ENCODE measurements at regions not wholly inside any gene's neighbourhood (a gene's known extent, or its start where the extent isn't known, plus 50 kb on each side); places are given as distances from the start of the nearest gene placed in this dataset.
A peak's percentile ranks its signal among the peaks of the same experiment; 100 is the strongest.

DNA sequence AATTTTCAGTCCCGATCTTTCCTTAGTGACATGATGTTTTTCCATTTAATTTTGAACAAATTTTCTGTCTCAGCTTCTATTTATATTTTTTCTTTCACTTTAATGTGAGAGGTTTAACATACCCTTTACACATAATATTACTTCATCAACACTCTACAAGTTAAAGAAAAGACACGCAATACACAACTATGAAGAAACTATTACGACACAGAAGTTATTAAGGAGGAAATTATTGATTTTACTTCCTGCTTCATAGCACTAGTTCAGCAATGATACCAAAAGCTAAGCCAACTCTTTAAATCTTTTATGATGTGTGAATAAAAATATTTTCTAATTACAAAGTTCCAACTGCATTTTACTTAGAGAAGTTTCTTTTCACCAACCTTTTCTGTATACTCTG lies 432.3 kb upstream of the DAB2 start:
- H3K4me1 ChIP-seq (ENCODE audit: low read depth): no peaks in the 10 kb centered on the region
- intact Hi-C loops (cut with DNase I, micrococcal nuclease): no loop called here
- no peaks in the 10 kb centered on the region for H3K9me3 ChIP-seq
- no peaks in the 10 kb centered on the region for H3K36me3 ChIP-seq (ENCODE audit: low read depth)
- DNase-seq: no peak
- no peak overlapping the region for H3K4me3 ChIP-seq
- ATAC-seq: no peak
- TF ChIP-seq, protein P1, sequence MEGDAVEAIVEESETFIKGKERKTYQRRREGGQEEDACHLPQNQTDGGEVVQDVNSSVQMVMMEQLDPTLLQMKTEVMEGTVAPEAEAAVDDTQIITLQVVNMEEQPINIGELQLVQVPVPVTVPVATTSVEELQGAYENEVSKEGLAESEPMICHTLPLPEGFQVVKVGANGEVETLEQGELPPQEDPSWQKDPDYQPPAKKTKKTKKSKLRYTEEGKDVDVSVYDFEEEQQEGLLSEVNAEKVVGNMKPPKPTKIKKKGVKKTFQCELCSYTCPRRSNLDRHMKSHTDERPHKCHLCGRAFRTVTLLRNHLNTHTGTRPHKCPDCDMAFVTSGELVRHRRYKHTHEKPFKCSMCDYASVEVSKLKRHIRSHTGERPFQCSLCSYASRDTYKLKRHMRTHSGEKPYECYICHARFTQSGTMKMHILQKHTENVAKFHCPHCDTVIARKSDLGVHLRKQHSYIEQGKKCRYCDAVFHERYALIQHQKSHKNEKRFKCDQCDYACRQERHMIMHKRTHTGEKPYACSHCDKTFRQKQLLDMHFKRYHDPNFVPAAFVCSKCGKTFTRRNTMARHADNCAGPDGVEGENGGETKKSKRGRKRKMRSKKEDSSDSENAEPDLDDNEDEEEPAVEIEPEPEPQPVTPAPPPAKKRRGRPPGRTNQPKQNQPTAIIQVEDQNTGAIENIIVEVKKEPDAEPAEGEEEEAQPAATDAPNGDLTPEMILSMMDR (IDR thresholded peaks at IDR 0.05): no peak

DNA sequence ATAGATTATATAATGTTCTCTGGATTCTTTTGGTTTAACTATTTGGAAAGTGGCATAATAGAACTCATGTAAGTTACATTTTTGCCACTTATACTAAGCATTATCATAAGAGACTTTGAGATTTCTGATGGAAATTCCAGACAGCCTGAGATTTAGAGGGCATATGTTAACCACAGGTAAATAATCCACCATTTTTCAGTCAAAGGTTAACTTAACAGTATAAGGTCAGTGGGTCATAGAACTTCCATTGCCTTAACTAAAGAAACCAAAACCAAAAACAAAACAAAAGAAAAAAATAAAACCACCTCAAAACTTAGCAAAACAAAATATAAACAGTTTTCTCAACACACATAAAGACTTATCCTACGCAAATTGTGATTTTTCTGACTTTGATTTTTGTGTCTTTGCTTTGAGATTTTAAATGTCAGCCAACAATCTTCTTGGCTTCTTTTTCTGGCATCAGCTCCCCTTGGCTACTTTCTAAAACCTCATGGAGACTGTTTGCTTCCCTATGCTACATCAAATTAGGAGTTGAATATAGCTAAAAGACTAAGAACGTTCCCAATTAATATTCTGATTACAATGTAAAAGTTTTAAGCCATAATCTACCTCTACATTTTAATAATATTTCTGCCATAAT lies 430.1 kb upstream of the DAB2 start:
- no peak for DNase-seq
- TF ChIP-seq, protein P1 (IDR thresholded peaks at IDR 0.05): no peak
- Histone ChIP-seq H3K4me1 (ENCODE audit: low read depth) (no peaks in the 10 kb centered on the region), H3K36me3 (ENCODE audit: low read depth) (no peaks in the 10 kb centered on the region), H3K4me3 (no peak overlapping the region), H3K9me3 (no peaks in the 10 kb centered on the region)
- no peak for ATAC-seq
- intact Hi-C loops (cut with DNase I, micrococcal nuclease): no loop called here

DNA sequence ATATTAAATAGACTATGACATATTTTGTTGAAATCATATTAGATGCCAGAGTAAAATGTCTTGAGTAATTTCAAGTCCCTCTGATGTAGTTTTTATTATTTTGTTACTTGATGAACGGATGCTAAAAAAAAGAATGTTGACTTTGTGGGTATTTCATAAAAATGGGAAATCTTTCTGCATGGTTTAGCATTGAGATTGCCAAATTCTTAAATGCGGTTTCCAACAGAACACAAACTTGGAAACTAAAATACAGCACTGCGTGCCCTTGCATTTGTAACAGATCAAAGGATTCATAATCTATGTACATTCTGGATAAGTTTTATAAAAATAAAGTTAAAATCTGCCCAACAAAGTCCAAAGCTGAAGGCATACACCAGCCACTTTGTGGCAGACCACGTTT lies 425.5 kb upstream of the DAB2 start:
- Histone ChIP-seq H3K4me1 (ENCODE audit: low read depth) (no peaks in the 10 kb centered on the region), H3K4me3 (no peak overlapping the region), H3K36me3 (ENCODE audit: low read depth) (no peaks in the 10 kb centered on the region), H3K9me3 (no peaks in the 10 kb centered on the region)
- DNase-seq (no peak), ATAC-seq (no peak)
- TF ChIP-seq, protein P1 (IDR thresholded peaks at IDR 0.05): no peak
- intact Hi-C loops (cut with DNase I, micrococcal nuclease): no loop called here

DNA sequence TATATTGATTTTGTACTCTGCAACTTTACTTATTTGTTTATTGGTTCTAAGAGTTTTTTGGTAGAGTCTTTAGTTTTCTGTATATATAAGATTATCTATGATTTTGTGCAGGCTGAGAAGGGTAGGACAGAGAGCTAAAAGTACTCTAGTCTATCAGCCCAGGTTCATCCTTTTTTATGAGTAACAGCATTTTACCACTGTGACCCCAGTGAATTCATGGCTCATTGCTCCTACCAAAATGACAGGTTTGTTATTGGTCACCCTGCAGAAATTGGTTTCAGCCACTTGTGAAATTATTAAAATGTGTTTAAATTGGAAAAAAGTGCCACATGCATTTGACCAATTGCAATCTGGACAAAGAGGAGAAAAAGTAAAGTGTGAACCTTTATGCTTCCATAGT lies 421.4 kb upstream of the DAB2 start:
- ATAC-seq (no peak), DNase-seq (no peak)
- H3K4me1 ChIP-seq (ENCODE audit: low read depth): no peaks in the 10 kb centered on the region
- H3K9me3 ChIP-seq: no peaks in the 10 kb centered on the region
- no peaks in the 10 kb centered on the region for H3K36me3 ChIP-seq (ENCODE audit: low read depth)
- H3K4me3 ChIP-seq: no peak overlapping the region
- TF ChIP-seq, protein P1 (IDR thresholded peaks at IDR 0.05): no peak
- intact Hi-C loops (cut with DNase I, micrococcal nuclease): no loop called here

DNA sequence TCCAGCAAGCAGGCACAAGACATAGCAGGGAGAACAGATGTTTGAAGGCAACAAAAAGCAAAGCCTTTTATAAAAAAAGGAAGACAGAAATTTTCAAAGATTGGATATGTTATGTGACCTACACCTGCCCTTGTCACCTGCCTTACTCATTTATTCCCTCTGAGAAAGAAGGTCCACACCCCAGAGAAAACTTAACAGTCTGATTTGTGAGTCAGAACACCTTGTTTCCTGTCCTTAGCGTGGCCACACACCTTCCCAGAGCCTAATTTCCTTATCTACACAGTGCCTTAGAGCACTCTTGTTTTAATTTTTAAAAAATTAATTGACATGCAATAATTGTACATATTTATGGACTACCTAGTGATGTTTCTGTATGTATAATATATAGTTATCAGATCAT lies 419.0 kb upstream of the DAB2 start:
- H3K4me1 ChIP-seq (ENCODE audit: low read depth): no peaks in the 10 kb centered on the region
- no peak overlapping the region for H3K4me3 ChIP-seq
- peaks cover 4% of the 10 kb centered on the region for H3K9me3 ChIP-seq
- ATAC-seq (peak; percentile 51), DNase-seq (no peak)
- no peaks in the 10 kb centered on the region for H3K36me3 ChIP-seq (ENCODE audit: low read depth)
- TF ChIP-seq, protein P1 (IDR thresholded peaks at IDR 0.05): no peak
- intact Hi-C loops (cut with DNase I, micrococcal nuclease): no loop called here

DNA sequence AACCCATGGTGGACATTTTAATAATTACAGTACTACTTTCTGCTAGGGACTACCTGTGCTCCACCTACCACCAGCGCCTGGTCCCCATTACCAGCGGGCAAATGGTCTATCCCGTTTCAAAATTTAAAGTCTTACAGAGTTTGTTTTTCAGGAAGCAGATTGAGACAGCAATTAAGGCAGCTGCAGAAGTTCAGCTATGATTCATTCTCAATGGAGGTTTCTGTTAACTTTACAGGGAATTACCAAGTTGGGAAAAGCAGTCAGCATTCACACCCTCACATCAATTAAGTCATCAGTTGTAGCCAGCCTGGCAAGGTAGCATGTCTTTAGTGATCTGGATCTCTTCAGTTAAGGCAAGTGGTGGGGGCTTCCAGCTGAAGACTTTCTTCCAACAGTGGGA lies 410.6 kb upstream of the DAB2 start:
- ATAC-seq (no peak), DNase-seq (no peak)
- Histone ChIP-seq H3K4me1 (ENCODE audit: low read depth) (no peaks in the 10 kb centered on the region), H3K4me3 (no peak overlapping the region), H3K9me3 (peaks cover 4% of the 10 kb centered on the region), H3K36me3 (ENCODE audit: low read depth) (no peaks in the 10 kb centered on the region)
- TF ChIP-seq, protein P1 (IDR thresholded peaks at IDR 0.05): no peak
- intact Hi-C loops (cut with DNase I, micrococcal nuclease): no loop called here
